Mesenchymal stem cell (in vitro differentiated cells and primary cell): ENCODE measurements at regions not wholly inside any gene's neighbourhood (a gene's known extent, or its start where the extent isn't known, plus 50 kb on each side); places are given as distances from the start of the nearest gene placed in this dataset.

Source experiments
- DNase-seq: peaks from one replicate; pipeline ENCODE4 v3.0.0-alpha.2; 2013
- H2AFZ ChIP-seq: one replicate; pipeline ENCODE4 v1.6.1; 2013; ENCODE audit warnings: low read depth, mild to moderate bottlenecking, control low read depth, inconsistent platforms, low read length, moderate library complexity
- H2AK5ac ChIP-seq: 2 replicates; pipeline ENCODE4 v1.6.1; 2013; ENCODE audit warnings: low read length, moderate library complexity, mild to moderate bottlenecking, inconsistent platforms; ENCODE audit not compliant: severe bottlenecking
- H2BK120ac ChIP-seq: one replicate; pipeline ENCODE4 v1.6.1; 2013; ENCODE audit warnings: low read depth, mild to moderate bottlenecking, inconsistent platforms, low read length, moderate library complexity
- H2BK12ac ChIP-seq, 2 experiments: one replicate each; pipeline ENCODE4 v1.6.1; 2013; ENCODE audit warnings: inconsistent platforms in 2 of 2, low read length in 2 of 2, mild to moderate bottlenecking in 2 of 2, moderate library complexity in 2 of 2, control low read depth in 1 of 2
- H2BK15ac ChIP-seq: one replicate; pipeline ENCODE4 v1.6.1; 2013; ENCODE audit warnings: mild to moderate bottlenecking, low read depth, inconsistent platforms; ENCODE audit not compliant: poor library complexity, severe bottlenecking
- H2BK5ac ChIP-seq: 2 replicates; pipeline ENCODE4 v1.6.1; 2013; ENCODE audit warnings: low read depth, mild to moderate bottlenecking, low read length, control low read depth, inconsistent platforms; ENCODE audit not compliant: poor library complexity, severe bottlenecking
- H3K14ac ChIP-seq, 2 experiments: one replicate each; pipeline ENCODE4 v1.6.1; 2013; ENCODE audit warnings: inconsistent platforms in 2 of 2, low read length in 2 of 2, control low read depth in 1 of 2, mild to moderate bottlenecking in 1 of 2, moderate library complexity in 1 of 2
- H3K18ac ChIP-seq, 2 experiments: one replicate each; pipeline ENCODE4 v1.6.1; 2013; ENCODE audit warnings: inconsistent platforms in 2 of 2, low read length in 2 of 2, control low read depth in 1 of 2, low read depth in 1 of 2, mild to moderate bottlenecking in 1 of 2
- H3K23ac ChIP-seq, 2 experiments: one replicate each; pipeline ENCODE4 v1.6.1; 2013; ENCODE audit warnings: inconsistent platforms in 2 of 2, low read length in 2 of 2, mild to moderate bottlenecking in 2 of 2, moderate library complexity in 2 of 2, control low read depth in 1 of 2
- H3K27ac ChIP-seq: 2 replicates; pipeline ENCODE4 v1.5.1; 2013; ENCODE audit warnings: mild to moderate bottlenecking, moderate library complexity, low read length, control low read depth, inconsistent platforms; ENCODE audit not compliant: poor library complexity, severe bottlenecking
- H3K27me3 ChIP-seq, 2 experiments: 2 replicates each; pipeline versions ENCODE4 v1.6.1 to v1.7.0; 2013; ENCODE audit warnings: low read length in 2 of 2, mild to moderate bottlenecking in 2 of 2, moderate library complexity in 2 of 2, control low read depth in 1 of 2, inconsistent platforms in 1 of 2; ENCODE audit not compliant: control insufficient read depth in 1 of 2, insufficient read depth in 1 of 2
- H3K36me3 ChIP-seq, 2 experiments: 2 replicates each; pipeline versions ENCODE4 v1.6.1 to v1.7.0; 2013; ENCODE audit warnings: low read length in 2 of 2, control low read depth in 1 of 2, inconsistent platforms in 1 of 2, low read depth in 1 of 2, mild to moderate bottlenecking in 1 of 2; ENCODE audit not compliant: insufficient read depth in 2 of 2, control insufficient read depth in 1 of 2
- H3K4ac ChIP-seq, 2 experiments: one replicate each; pipeline ENCODE4 v1.6.1; 2013; ENCODE audit warnings: inconsistent platforms in 2 of 2, low read length in 2 of 2, mild to moderate bottlenecking in 2 of 2, moderate library complexity in 2 of 2, control low read depth in 1 of 2, low read depth in 1 of 2
- H3K4me1 ChIP-seq: 2 replicates; pipeline ENCODE4 v1.6.1; 2013; ENCODE audit warnings: low read depth, low read length, control low read depth; ENCODE audit not compliant: control insufficient read depth, insufficient read depth
- H3K4me2 ChIP-seq: 2 replicates; pipeline ENCODE4 v1.6.1; 2013; ENCODE audit warnings: low read length, mild to moderate bottlenecking, inconsistent platforms; ENCODE audit not compliant: poor library complexity, severe bottlenecking
- H3K4me3 ChIP-seq, 2 experiments: 2 replicates each; pipeline versions ENCODE4 v1.5.1 to v1.7.0; 2013; ENCODE audit warnings: low read length in 2 of 2, mild to moderate bottlenecking in 2 of 2, control low read depth in 1 of 2, low read depth in 1 of 2; ENCODE audit not compliant: insufficient read depth in 1 of 2
- H3K79me1 ChIP-seq: replicated peaks from 2 replicates; pipeline ENCODE4 v1.6.1; 2013; ENCODE audit warnings: mild to moderate bottlenecking, control low read depth, low read length, inconsistent platforms; ENCODE audit not compliant: poor library complexity, severe bottlenecking
- H3K9ac ChIP-seq: 2 replicates; pipeline ENCODE4 v1.7.0; 2013; ENCODE audit warnings: mild to moderate bottlenecking, low read length, moderate library complexity
- H3K9me3 ChIP-seq: 2 replicates; pipeline ENCODE4 v1.7.0; 2013; ENCODE audit warnings: mild to moderate bottlenecking, low read length; ENCODE audit not compliant: control insufficient read depth
- H4K8ac ChIP-seq: one replicate; pipeline ENCODE4 v1.6.1; 2013; ENCODE audit warnings: inconsistent platforms, mild to moderate bottlenecking, low read length, moderate library complexity
- H4K91ac ChIP-seq: one replicate; pipeline ENCODE4 v1.6.1; 2013; ENCODE audit warnings: mild to moderate bottlenecking, low read length, inconsistent platforms
- WGBS: methylation state at CpG from one replicate; pipeline ENCODE4 v1.1.7; 2013; ENCODE audit warnings: mixed read lengths; 5-methylcytosine and 5-hydroxymethylcytosine counted together

GRCh38 chr10:37436357-37436756 is 311.0 kb downstream of the ANKRD30A start:
- H3K4me1 ChIP-seq: no peaks in the 10 kb centered on the region
- H4K91ac ChIP-seq: no peak overlapping the region
- no peak overlapping the region for H4K8ac ChIP-seq
- H3K27ac ChIP-seq: no peak overlapping the region
- H2BK12ac ChIP-seq: no peak overlapping the region
- no peak overlapping the region for H2AFZ ChIP-seq
- H3K9me3 ChIP-seq: no peaks in the 10 kb centered on the region
- no peak overlapping the region for H3K4me2 ChIP-seq
- no peak overlapping the region for H3K4me3 ChIP-seq
- H2AK5ac ChIP-seq: no peak overlapping the region
- no peak overlapping the region for H3K14ac ChIP-seq
- H3K79me1 ChIP-seq: no peaks in the 10 kb centered on the region
- no peak for DNase-seq
- H2BK120ac ChIP-seq: no peak overlapping the region
- 27% methylated on average over 1 of the region's 2 CpGs for WGBS
- no peaks in the 10 kb centered on the region for H3K27me3 ChIP-seq
- no peak overlapping the region for H3K23ac ChIP-seq
- H3K4ac ChIP-seq: no peak overlapping the region
- H2BK15ac ChIP-seq: no peak overlapping the region
- H3K18ac ChIP-seq: no peak overlapping the region
- H2BK5ac ChIP-seq: no peak overlapping the region
- H3K9ac ChIP-seq: no peak overlapping the region
- H3K36me3 ChIP-seq: no peaks in the 10 kb centered on the region

GRCh38 chr10:37434091-37434490 is 308.7 kb downstream of the ANKRD30A start:
- H3K23ac ChIP-seq: no peak overlapping the region
- no peak overlapping the region for H2BK5ac ChIP-seq
- no peaks in the 10 kb centered on the region for H3K36me3 ChIP-seq
- H3K9ac ChIP-seq: no peak overlapping the region
- no peak overlapping the region for H3K4me3 ChIP-seq
- H3K9me3 ChIP-seq: no peaks in the 10 kb centered on the region
- no peak overlapping the region for H2AFZ ChIP-seq
- H2BK15ac ChIP-seq: no peak overlapping the region
- no peak overlapping the region for H2BK12ac ChIP-seq
- no peak overlapping the region for H3K14ac ChIP-seq
- no peak for DNase-seq
- no peak overlapping the region for H4K91ac ChIP-seq
- no peaks in the 10 kb centered on the region for H3K79me1 ChIP-seq
- no peak overlapping the region for H2AK5ac ChIP-seq
- no peak overlapping the region for H3K4me2 ChIP-seq
- H2BK120ac ChIP-seq: no peak overlapping the region
- no peaks in the 10 kb centered on the region for H3K4me1 ChIP-seq
- H4K8ac ChIP-seq: no peak overlapping the region
- H3K18ac ChIP-seq: no peak overlapping the region
- no peak overlapping the region for H3K27ac ChIP-seq
- no peaks in the 10 kb centered on the region for H3K27me3 ChIP-seq
- no peak overlapping the region for H3K4ac ChIP-seq
- 57% methylated on average over 1 of the region's 2 CpGs for WGBS
